HCT116 (cell line): ENCODE measurements at regions not wholly inside any gene's neighbourhood (a gene's known extent, or its start where the extent isn't known, plus 50 kb on each side); places are given as distances from the start of the nearest gene placed in this dataset.

Source experiments
- ATAC-seq: fragments of 200-7000 bp; cut with Tn5 transposase; 2 replicates; pipeline ENCODE4 v1.9.1; 2020; ENCODE audit warnings: mild to moderate bottlenecking, moderate library complexity
- BruUV-seq: library from RNA; stranded (reverse); fragments of 400-500 nt; replicated peaks from 2 replicates; lab custom pipeline; 2021; lab: Mats Ljungman, UMichigan
- CTCF ChIA-PET: fragments of 300-600 bp; sonication (Branson Sonifier 250); formaldehyde crosslinking; loops from one replicate; lab custom pipeline; 2021; ENCODE audit warnings: antibody characterized with exemption; lab: Charles Lee
- POLR2A ChIA-PET: fragments of 300-600, 350-600 bp; sonication (Branson Sonifier 250); formaldehyde crosslinking; loops from one replicate; lab custom pipeline; 2021; ENCODE audit warnings: antibody characterized with exemption; lab: Charles Lee
- RAD21 ChIA-PET, 2 experiments: fragments of 300-600 bp; sonication (Branson Sonifier 250); formaldehyde crosslinking; loops; one replicate each; lab custom pipeline; 2023; ENCODE audit warnings: low total read pairs in 2 of 2; ENCODE audit not compliant: uncharacterized antibody in 2 of 2, unreplicated experiment in 2 of 2, low non-redundant PET in 1 of 2; lab: Charles Lee
- DNase-seq: peaks from one replicate; pipeline ENCODE4 v3.0.0-alpha.2; 2010; ENCODE audit warnings: low read depth, low spot score
- H2AFZ ChIP-seq: fragments of 200-600 bp; shearing (Covaris generic), sonication (generic); 2 replicates; pipeline ENCODE4 v1.6.1; 2017; ENCODE audit warnings: low read depth, mixed run types, mixed read lengths, antibody characterized with exemption, low read length; ENCODE audit not compliant: poor library complexity, severe bottlenecking
- H3K27ac ChIP-seq: 2 replicates; pipeline ENCODE4 v1.5.1; 2012; ENCODE audit warnings: low read depth, low read length
- H3K27me3 ChIP-seq: fragments of 200-600 bp; sonication (generic); 2 replicates; pipeline ENCODE4 v1.6.1; 2016; ENCODE audit warnings: mixed run types, low read length, mixed read lengths; ENCODE audit not compliant: insufficient read depth
- H3K36me3 ChIP-seq, 2 experiments: fragments of 200-500 bp in 1 of 2; fragments of 200-600 bp in 1 of 2; sonication (Bioruptor generic) in 1 of 2; sonication (generic) in 1 of 2; 2 replicates each; pipeline versions ENCODE4 v1.5.1 to v1.6.1; 2014 to 2016; ENCODE audit warnings: low read length in 2 of 2, inconsistent platforms in 1 of 2, mixed read lengths in 1 of 2, mixed run types in 1 of 2; ENCODE audit not compliant: insufficient read depth in 2 of 2, control insufficient read depth in 1 of 2
- H3K4me1 ChIP-seq, 2 experiments: fragments of 200-600 bp in 1 of 2; sonication (generic) in 1 of 2; 2 replicates each; pipeline versions ENCODE4 v1.5.1 to v1.6.1; 2012 to 2017; ENCODE audit warnings: low read length in 2 of 2, inconsistent platforms in 1 of 2, mild to moderate bottlenecking in 1 of 2, mixed read lengths in 1 of 2, mixed run types in 1 of 2, moderate library complexity in 1 of 2; ENCODE audit not compliant: insufficient read depth in 2 of 2, control insufficient read depth in 1 of 2
- H3K4me2 ChIP-seq: fragments of 200-600 bp; sonication (generic); 2 replicates; pipeline ENCODE4 v1.6.1; 2017; ENCODE audit warnings: mixed run types, low read length, mixed read lengths
- H3K4me3 ChIP-seq, 2 experiments: fragments of 200-600 bp in 1 of 2; sonication (generic) in 1 of 2; replicated peaks in 1 of 2; 2 replicates each; pipeline ENCODE4 v1.5.1; 2011 to 2016; ENCODE audit warnings: low read length in 2 of 2, control low read depth in 1 of 2, low read depth in 1 of 2, mild to moderate bottlenecking in 1 of 2, mixed read lengths in 1 of 2, mixed run types in 1 of 2
- H3K79me2 ChIP-seq: fragments of 200-600 bp; sonication (generic); 2 replicates; pipeline ENCODE4 v1.6.1; 2017; ENCODE audit warnings: mild to moderate bottlenecking, mixed run types, low read length, moderate library complexity, mixed read lengths; ENCODE audit not compliant: insufficient read depth
- H3K9ac ChIP-seq: fragments of 200-600 bp; sonication (generic); 2 replicates; pipeline ENCODE4 v1.6.1; 2016; ENCODE audit warnings: low read length, mixed read lengths
- H3K9me2 ChIP-seq: fragments of 200-600 bp; sonication (generic), shearing (Covaris generic); 2 replicates; pipeline ENCODE4 v1.6.1; 2017; ENCODE audit warnings: mixed run types, mild to moderate bottlenecking, moderate library complexity; ENCODE audit not compliant: insufficient read depth
- H3K9me3 ChIP-seq, 2 experiments: fragments of 200-500 bp in 1 of 2; fragments of 200-600 bp in 1 of 2; sonication (Bioruptor generic) in 1 of 2; sonication (generic) in 1 of 2; 2 replicates each; pipeline ENCODE4 v1.6.1; 2014 to 2017; ENCODE audit warnings: low read length in 2 of 2, mixed read lengths in 2 of 2, inconsistent platforms in 1 of 2, low read depth in 1 of 2, mild to moderate bottlenecking in 1 of 2, mixed run types in 1 of 2, moderate library complexity in 1 of 2; ENCODE audit not compliant: control insufficient read depth in 1 of 2, insufficient read depth in 1 of 2
- H4K20me1 ChIP-seq: fragments of 200-600 bp; sonication (generic), shearing (Covaris generic); 2 replicates; pipeline ENCODE4 v1.6.1; 2017; ENCODE audit warnings: mixed run types, mild to moderate bottlenecking, moderate library complexity; ENCODE audit not compliant: insufficient read depth
- CBX3 ChIP-seq: IDR thresholded peaks from 2 replicates; pipeline ENCODE4 v1.6.1; 2012; ENCODE audit warnings: low read depth
- CEBPB ChIP-seq: IDR thresholded peaks from 2 replicates; pipeline ENCODE4 v1.6.1; 2012; ENCODE audit warnings: low read depth
- EGR1 ChIP-seq: IDR thresholded peaks from 2 replicates; pipeline ENCODE4 v1.6.1; 2012; ENCODE audit warnings: low read depth
- ELF1 ChIP-seq: IDR thresholded peaks from 2 replicates; pipeline ENCODE4 v1.6.1; 2012; ENCODE audit warnings: low read depth, borderline replicate concordance
- EZH2phosphoT487 ChIP-seq: fragments of 200-600 bp; IDR thresholded peaks from 2 replicates; pipeline ENCODE4 v1.6.1; 2018; ENCODE audit warnings: antibody characterized with exemption, borderline replicate concordance
- FOSL1 ChIP-seq: IDR thresholded peaks from 2 replicates; pipeline ENCODE4 v1.6.1; 2012; ENCODE audit warnings: low read depth
- JUND ChIP-seq: IDR thresholded peaks from 2 replicates; pipeline ENCODE4 v1.6.1; 2012
- POLR2AphosphoS5 ChIP-seq: IDR thresholded peaks from 2 replicates; pipeline ENCODE4 v1.6.1; 2011; ENCODE audit warnings: mild to moderate bottlenecking, low read depth, low read length, moderate library complexity
- RAD21 ChIP-seq: IDR thresholded peaks from 2 replicates; pipeline ENCODE4 v1.6.1; 2012; ENCODE audit warnings: low read depth, mild to moderate bottlenecking
- SRF ChIP-seq: IDR thresholded peaks from 2 replicates; pipeline ENCODE4 v1.6.1; 2012; ENCODE audit warnings: low read depth
- TCF7L2 ChIP-seq: IDR thresholded peaks from 2 replicates; pipeline ENCODE4 v1.7.0; 2011; ENCODE audit warnings: borderline replicate concordance, inconsistent platforms; ENCODE audit not compliant: insufficient read depth, insufficient read length; ENCODE audit errors: extremely low read depth
- YY1 ChIP-seq: IDR thresholded peaks from 2 replicates; pipeline ENCODE4 v1.6.1; 2011; ENCODE audit warnings: low read length, low read depth, moderate library complexity, mild to moderate bottlenecking; ENCODE audit not compliant: insufficient replicate concordance; ENCODE audit errors: extremely low read depth
- ZFX ChIP-seq: fragments of 450-650 bp; IDR thresholded peaks from 2 replicates; pipeline ENCODE4 v1.6.1; 2017
- ZNF274 ChIP-seq: fragments of 200-500 bp; sonication (Bioruptor generic); IDR thresholded peaks from 2 replicates; pipeline ENCODE4 v1.6.1; 2014; ENCODE audit warnings: mild to moderate bottlenecking, low read depth, low read length, inconsistent platforms
- intact Hi-C: fragments of 100-400 bp; cut with micrococcal nuclease; formaldehyde crosslinking; loops from 2 replicates; pipeline ENCODE4 v1.10.0; 2022
- TF ChIP-seq, protein P1 (sequence below): IDR thresholded peaks from 2 replicates; pipeline ENCODE4 v1.6.1; 2012; ENCODE audit warnings: low read depth
- TF ChIP-seq, protein P2 (sequence below): IDR thresholded peaks from 2 replicates; pipeline ENCODE4 v1.6.1; 2012
- TF ChIP-seq, protein P3 (sequence below), 3 experiments: fragments of 200-600 bp in 1 of 3; sonication (generic) in 1 of 3; IDR thresholded peaks in 2 of 3; conservative IDR thresholded peaks in 1 of 3; 2 replicates each; pipeline ENCODE4 v1.5.1; 2012 to 2017; ENCODE audit warnings: low read depth in 2 of 3, low read length in 2 of 3, antibody characterized with exemption in 1 of 3, borderline replicate concordance in 1 of 3, control low read depth in 1 of 3, mild to moderate bottlenecking in 1 of 3, mixed read lengths in 1 of 3, mixed run types in 1 of 3, moderate library complexity in 1 of 3; ENCODE audit not compliant: insufficient read depth in 1 of 3

DNA sequence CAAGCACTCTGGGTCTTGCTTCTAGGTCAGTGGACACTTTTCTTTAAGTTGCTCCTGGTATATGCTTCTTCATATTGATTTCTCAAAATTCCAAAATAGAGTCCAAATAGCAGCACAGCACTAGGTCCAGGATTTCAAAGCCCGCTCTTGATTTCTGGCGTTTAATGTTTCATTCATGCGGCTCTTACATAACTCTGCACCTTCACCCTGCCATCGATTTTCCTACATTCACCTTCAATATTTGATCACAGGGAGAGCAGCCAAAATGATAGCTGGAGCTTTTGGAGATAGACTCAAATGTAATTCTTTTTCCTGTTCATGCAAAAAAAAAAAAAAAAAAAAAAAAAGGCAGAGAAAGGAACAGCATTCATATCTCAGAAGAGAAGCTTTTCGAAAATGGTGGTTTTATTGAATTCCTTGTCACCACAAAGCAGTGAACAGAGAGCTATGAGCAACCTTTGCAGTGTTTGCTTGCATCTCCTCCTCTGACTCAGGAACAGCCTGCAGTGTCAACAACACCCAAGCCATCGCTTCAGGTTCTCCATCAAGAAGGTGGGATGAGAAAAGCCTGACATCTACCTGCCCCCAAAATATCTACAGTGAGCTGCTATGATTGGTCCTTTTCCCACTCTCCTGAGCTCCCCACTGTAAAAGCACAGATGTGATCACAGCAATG lies 97.8 kb downstream of the MED10 start:
- H3K4me1 ChIP-seq, result no peaks in the 10 kb centered on the region
- no peaks in the 10 kb centered on the region for H3K9me3 ChIP-seq
- H3K27me3 ChIP-seq, result peaks cover 31% of the 10 kb centered on the region
- H3K9ac ChIP-seq, result no peak overlapping the region
- intact Hi-C loops, result no loop called here
- CTCF ChIA-PET, result no interaction called here
- BruUV-seq, result no TSS peak
- H3K36me3 ChIP-seq, result no peaks in the 10 kb centered on the region
- TF ChIP-seq ZNF274 (no peak), ZFX (no peak), EGR1 (no peak), JUND (no peak), CEBPB (no peak), YY1 (no peak), SRF (no peak), FOSL1 (no peak), ELF1 (no peak), RAD21 (no peak), EZH2phosphoT487 (no peak), TCF7L2 (no peak), POLR2AphosphoS5 (no peak), CBX3 (no peak)
- TF ChIP-seq, protein P1, sequence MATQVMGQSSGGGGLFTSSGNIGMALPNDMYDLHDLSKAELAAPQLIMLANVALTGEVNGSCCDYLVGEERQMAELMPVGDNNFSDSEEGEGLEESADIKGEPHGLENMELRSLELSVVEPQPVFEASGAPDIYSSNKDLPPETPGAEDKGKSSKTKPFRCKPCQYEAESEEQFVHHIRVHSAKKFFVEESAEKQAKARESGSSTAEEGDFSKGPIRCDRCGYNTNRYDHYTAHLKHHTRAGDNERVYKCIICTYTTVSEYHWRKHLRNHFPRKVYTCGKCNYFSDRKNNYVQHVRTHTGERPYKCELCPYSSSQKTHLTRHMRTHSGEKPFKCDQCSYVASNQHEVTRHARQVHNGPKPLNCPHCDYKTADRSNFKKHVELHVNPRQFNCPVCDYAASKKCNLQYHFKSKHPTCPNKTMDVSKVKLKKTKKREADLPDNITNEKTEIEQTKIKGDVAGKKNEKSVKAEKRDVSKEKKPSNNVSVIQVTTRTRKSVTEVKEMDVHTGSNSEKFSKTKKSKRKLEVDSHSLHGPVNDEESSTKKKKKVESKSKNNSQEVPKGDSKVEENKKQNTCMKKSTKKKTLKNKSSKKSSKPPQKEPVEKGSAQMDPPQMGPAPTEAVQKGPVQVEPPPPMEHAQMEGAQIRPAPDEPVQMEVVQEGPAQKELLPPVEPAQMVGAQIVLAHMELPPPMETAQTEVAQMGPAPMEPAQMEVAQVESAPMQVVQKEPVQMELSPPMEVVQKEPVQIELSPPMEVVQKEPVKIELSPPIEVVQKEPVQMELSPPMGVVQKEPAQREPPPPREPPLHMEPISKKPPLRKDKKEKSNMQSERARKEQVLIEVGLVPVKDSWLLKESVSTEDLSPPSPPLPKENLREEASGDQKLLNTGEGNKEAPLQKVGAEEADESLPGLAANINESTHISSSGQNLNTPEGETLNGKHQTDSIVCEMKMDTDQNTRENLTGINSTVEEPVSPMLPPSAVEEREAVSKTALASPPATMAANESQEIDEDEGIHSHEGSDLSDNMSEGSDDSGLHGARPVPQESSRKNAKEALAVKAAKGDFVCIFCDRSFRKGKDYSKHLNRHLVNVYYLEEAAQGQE, result no peak
- TF ChIP-seq, protein P2, sequence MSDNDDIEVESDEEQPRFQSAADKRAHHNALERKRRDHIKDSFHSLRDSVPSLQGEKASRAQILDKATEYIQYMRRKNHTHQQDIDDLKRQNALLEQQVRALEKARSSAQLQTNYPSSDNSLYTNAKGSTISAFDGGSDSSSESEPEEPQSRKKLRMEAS, result no peak
- TF ChIP-seq, protein P3, sequence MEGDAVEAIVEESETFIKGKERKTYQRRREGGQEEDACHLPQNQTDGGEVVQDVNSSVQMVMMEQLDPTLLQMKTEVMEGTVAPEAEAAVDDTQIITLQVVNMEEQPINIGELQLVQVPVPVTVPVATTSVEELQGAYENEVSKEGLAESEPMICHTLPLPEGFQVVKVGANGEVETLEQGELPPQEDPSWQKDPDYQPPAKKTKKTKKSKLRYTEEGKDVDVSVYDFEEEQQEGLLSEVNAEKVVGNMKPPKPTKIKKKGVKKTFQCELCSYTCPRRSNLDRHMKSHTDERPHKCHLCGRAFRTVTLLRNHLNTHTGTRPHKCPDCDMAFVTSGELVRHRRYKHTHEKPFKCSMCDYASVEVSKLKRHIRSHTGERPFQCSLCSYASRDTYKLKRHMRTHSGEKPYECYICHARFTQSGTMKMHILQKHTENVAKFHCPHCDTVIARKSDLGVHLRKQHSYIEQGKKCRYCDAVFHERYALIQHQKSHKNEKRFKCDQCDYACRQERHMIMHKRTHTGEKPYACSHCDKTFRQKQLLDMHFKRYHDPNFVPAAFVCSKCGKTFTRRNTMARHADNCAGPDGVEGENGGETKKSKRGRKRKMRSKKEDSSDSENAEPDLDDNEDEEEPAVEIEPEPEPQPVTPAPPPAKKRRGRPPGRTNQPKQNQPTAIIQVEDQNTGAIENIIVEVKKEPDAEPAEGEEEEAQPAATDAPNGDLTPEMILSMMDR (IDR thresholded peaks at IDR 0.05 in 2 of 3, conservative IDR thresholded peaks at IDR 0.05 in 1 of 3; ENCODE audit: borderline replicate concordance in 1 of 3, insufficient read depth in 1 of 3, low read depth in 2 of 3, low read length in 2 of 3), result no peak
- POLR2A ChIA-PET, result no interaction called here
- H3K4me3 ChIP-seq, result no peak overlapping the region
- ATAC-seq (no peak), DNase-seq (no peak)
- no peak overlapping the region for H3K4me2 ChIP-seq
- no peak overlapping the region for H3K27ac ChIP-seq
- no peak overlapping the region for H2AFZ ChIP-seq
- H4K20me1 ChIP-seq, result no peaks in the 10 kb centered on the region
- RAD21 ChIA-PET, result no interaction called here
- H3K79me2 ChIP-seq, result no peaks in the 10 kb centered on the region
- no peaks in the 10 kb centered on the region for H3K9me2 ChIP-seq
